Neuron (in vitro differentiated cells): ENCODE measurements at regions not wholly inside any gene's neighbourhood (a gene's known extent, or its start where the extent isn't known, plus 50 kb on each side); places are given as distances from the start of the nearest gene placed in this dataset.

Experiments used
- H2AFZ ChIP-seq: one replicate; pipeline ENCODE4 v1.6.1; 2013; ENCODE audit warnings: low read depth, mild to moderate bottlenecking, inconsistent platforms, low read length, moderate library complexity
- H3K27me3 ChIP-seq: one replicate; pipeline ENCODE4 v1.6.1; 2013; ENCODE audit warnings: low read length; ENCODE audit not compliant: insufficient read depth
- H3K36me3 ChIP-seq: one replicate; pipeline ENCODE4 v1.6.1; 2013; ENCODE audit warnings: low read length; ENCODE audit not compliant: insufficient read depth
- H3K4me1 ChIP-seq: one replicate; pipeline ENCODE4 v1.6.1; 2013; ENCODE audit warnings: low read length; ENCODE audit not compliant: insufficient read depth
- H3K4me3 ChIP-seq: 2 replicates; pipeline ENCODE4 v1.5.1; 2013; ENCODE audit warnings: mild to moderate bottlenecking, low read length, moderate library complexity
- H3K9me3 ChIP-seq: one replicate; pipeline ENCODE4 v1.6.1; 2013; ENCODE audit warnings: low read length

DNA sequence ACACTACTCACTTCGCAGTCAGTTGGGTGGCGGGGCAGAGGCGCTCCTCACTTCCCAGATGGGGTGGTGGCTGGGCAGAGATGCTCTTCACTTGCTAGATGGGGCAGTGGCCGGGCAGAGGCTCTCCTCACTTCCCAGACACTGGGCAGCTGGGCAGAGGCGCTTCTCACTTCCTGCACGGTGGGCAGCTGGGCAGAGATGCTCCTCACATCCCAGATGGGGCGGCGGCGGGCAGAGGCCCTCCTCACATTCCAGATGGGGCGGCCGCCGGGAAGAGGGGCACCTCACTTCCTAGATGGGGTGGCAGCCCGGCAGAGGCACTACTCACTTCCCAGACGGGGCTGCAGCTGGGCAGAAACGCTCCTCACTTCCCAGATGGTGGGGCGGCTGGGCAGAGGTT is 199.8 kb downstream of the RTL9 start:
- H3K9me3 ChIP-seq, result no peaks in the 10 kb centered on the region
- no peaks in the 10 kb centered on the region for H3K4me1 ChIP-seq
- no peak overlapping the region for H2AFZ ChIP-seq
- H3K36me3 ChIP-seq, result no peaks in the 10 kb centered on the region
- no peaks in the 10 kb centered on the region for H3K27me3 ChIP-seq
- no peak overlapping the region for H3K4me3 ChIP-seq

DNA sequence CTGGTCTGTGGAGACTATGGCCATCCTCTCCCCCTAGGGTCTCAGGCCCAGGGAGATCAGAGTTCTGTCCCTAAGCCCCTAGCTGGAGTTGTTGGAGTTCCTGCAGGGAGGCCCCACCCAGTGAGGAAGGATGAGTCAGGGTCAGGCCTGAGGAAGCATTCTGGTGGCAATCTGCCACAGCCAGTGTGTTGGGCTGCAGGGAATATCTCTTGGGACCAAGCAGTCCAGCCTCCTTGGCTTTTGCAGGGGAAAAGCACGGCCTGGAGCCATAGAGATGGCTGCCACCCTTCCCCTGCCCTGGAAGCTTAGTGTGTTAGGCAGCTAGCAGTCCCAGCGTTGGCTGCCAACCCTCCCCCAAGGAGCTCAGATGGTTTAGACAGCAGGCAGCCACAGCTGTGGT is 202.4 kb downstream of the RTL9 start:
- Histone ChIP-seq H3K9me3 (no peaks in the 10 kb centered on the region), H3K4me1 (no peaks in the 10 kb centered on the region), H3K27me3 (no peaks in the 10 kb centered on the region)

DNA sequence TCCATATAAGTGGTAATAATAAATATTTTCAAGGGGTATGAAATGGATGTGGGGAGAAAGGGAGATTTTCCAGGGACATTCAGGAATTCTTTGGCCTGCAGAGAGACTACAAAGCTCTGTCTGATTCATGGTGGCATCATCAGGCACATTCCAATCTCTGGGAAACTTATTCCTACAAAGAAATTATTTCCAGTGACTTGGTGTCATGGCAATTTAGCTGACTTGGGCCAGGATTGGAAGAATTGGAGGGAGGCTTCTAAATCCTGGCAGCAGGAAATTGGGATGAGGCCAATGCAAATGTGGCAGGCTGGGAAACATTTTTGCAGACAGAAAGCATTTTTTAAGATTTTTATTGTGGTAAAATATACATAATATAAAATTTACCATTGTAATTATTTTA is 204.6 kb downstream of the RTL9 start:
- H3K27me3 ChIP-seq, result no peaks in the 10 kb centered on the region
- no peaks in the 10 kb centered on the region for H3K36me3 ChIP-seq
- no peak overlapping the region for H2AFZ ChIP-seq
- H3K4me1 ChIP-seq, result no peaks in the 10 kb centered on the region
- no peaks in the 10 kb centered on the region for H3K9me3 ChIP-seq
- H3K4me3 ChIP-seq, result no peak overlapping the region

More for the DNA sequence above, 202.4 kb downstream of the RTL9 start:
- Histone ChIP-seq H3K36me3 (no peaks in the 10 kb centered on the region), H2AFZ (no peak overlapping the region), H3K4me3 (no peak overlapping the region)

DNA sequence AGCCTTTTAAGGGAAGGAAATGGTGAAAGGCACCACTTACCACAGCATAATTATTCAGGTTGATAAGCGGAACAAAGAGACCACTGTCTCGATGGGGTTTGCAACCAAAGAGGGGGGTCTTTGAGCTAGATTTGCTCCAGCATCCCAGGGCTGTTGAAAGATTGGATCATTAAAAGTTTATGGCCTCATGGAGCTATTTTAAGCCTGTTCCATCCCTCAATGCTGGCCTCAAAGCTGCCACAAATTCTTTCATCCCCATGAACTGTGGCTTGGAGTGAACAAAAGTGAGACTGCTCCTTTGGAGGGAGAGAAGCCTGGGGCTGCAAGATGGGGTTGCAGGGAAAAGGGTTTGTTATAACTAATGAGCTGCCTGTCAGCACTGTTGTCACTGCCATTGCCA is 209.8 kb downstream of the RTL9 start:
- Histone ChIP-seq H3K4me3 (no peak overlapping the region), H3K36me3 (no peaks in the 10 kb centered on the region), H3K4me1 (no peaks in the 10 kb centered on the region), H2AFZ (no peak overlapping the region), H3K9me3 (no peaks in the 10 kb centered on the region), H3K27me3 (no peaks in the 10 kb centered on the region)

DNA sequence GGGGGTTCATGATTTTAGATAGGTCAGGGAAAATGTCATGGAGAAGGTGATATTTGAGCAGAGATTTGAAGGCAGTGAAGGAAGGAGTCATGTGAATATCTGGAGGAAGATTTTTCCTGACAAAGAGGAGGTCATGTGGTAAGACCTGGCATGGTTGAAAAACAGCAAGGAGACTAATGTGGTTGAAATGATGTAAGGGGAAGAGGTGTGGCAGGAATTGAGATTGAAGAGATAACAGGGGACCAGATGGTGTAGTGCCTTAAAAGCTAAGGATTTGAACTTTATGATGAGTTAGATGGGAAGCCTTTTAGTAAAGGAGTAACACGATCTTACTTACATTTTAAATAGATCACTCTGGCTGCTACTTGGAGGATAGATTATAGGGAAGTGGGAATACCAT is 210.9 kb downstream of the RTL9 start:
- no peaks in the 10 kb centered on the region for H3K9me3 ChIP-seq
- no peak overlapping the region for H2AFZ ChIP-seq
- H3K4me1 ChIP-seq, result no peaks in the 10 kb centered on the region
- no peaks in the 10 kb centered on the region for H3K27me3 ChIP-seq
- H3K4me3 ChIP-seq, result no peak overlapping the region
- H3K36me3 ChIP-seq, result no peaks in the 10 kb centered on the region

DNA sequence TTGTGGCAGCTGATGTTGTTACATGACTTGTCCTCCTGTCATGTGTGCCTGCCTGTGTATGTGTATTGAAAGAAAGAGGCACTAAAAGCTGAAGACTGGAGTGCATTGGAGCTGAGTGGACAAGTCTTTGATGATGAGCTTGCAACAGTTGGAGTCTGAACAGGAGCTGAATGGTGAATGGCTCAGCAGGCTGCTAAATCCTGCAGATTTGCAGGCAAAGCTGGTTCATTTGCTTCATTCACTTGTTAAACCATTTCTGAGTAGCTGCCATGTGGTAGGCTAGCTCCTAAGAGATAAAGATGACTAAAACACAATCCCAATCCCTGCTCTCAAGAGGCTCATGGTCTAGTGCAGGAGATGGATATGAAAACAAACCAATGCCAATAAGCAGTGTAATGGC is 217.3 kb downstream of the CHRDL1 start:
- Histone ChIP-seq H3K9me3 (no peaks in the 10 kb centered on the region), H3K4me1 (peaks cover 13% of the 10 kb centered on the region), H3K27me3 (peaks cover 6% of the 10 kb centered on the region), H2AFZ (no peak overlapping the region), H3K36me3 (no peaks in the 10 kb centered on the region), H3K4me3 (no peak overlapping the region)

DNA sequence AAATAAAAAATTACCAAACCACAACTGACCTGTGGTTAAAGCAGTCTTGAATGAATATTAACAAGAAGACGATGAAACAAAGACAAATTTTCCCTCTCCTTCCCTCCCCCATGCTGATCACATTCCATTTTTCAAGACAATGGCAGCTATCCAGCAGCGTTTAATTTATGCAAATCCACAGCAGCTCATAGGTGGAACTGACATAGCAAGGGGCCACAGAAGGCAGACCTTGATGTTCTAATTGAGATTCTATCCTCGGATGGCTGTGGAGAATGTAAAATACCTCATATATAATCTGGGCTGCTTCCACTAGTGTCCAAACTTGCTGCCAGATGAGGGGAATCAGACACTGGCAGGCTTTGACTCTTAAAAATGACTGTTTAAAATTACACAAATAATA is 211.5 kb downstream of the CHRDL1 start:
- Histone ChIP-seq H3K36me3 (no peaks in the 10 kb centered on the region), H2AFZ (no peak overlapping the region), H3K27me3 (peaks cover 4% of the 10 kb centered on the region), H3K4me1 (peaks cover 17% of the 10 kb centered on the region), H3K4me3 (no peak overlapping the region), H3K9me3 (no peaks in the 10 kb centered on the region)

DNA sequence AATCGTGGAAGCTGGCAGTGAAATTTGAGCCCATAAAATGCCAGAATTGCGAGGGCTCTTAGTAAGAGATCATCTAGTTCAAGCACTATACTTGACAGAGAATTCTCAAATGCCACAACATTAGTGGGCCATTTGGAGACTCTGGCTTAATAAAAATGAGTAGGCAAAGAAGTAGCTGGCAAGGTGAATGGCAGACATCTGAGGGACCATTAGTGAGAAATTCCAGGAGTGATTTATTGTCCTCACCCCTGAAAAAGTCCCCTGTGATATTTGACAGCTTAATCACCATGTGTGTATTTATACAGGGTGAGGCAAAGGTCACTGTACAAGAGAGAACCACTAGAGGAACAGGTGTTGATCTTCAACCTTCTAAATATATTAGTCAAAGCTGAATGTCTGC is 207.5 kb downstream of the CHRDL1 start:
- H3K27me3 ChIP-seq, result no peaks in the 10 kb centered on the region
- no peaks in the 10 kb centered on the region for H3K36me3 ChIP-seq

DNA sequence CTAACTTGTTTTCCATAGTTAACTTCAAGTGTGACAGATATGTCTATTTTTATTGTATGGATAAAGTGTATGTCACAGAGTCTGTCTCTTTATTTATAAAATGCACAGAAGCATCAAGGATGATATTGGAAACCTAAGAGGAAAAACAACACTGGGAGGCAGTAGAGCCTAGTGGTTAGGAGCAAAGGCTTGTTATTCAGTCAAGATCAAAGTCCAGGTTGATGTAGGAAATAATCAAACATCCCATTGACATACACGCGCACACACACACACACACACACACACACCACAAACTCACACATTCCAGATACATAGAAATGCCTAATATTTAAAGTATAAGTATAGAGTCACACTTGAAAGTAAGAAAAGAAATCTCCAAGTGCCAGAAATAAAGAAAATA is 206.8 kb downstream of the CHRDL1 start:
- Histone ChIP-seq H2AFZ (no peak overlapping the region), H3K9me3 (no peaks in the 10 kb centered on the region), H3K27me3 (no peaks in the 10 kb centered on the region), H3K36me3 (no peaks in the 10 kb centered on the region), H3K4me1 (peaks cover 12% of the 10 kb centered on the region), H3K4me3 (no peak overlapping the region)

More for the DNA sequence above, 207.5 kb downstream of the CHRDL1 start:
- H2AFZ ChIP-seq, result no peak overlapping the region
- no peak overlapping the region for H3K4me3 ChIP-seq
- H3K9me3 ChIP-seq, result no peaks in the 10 kb centered on the region
- peaks cover 14% of the 10 kb centered on the region for H3K4me1 ChIP-seq

DNA sequence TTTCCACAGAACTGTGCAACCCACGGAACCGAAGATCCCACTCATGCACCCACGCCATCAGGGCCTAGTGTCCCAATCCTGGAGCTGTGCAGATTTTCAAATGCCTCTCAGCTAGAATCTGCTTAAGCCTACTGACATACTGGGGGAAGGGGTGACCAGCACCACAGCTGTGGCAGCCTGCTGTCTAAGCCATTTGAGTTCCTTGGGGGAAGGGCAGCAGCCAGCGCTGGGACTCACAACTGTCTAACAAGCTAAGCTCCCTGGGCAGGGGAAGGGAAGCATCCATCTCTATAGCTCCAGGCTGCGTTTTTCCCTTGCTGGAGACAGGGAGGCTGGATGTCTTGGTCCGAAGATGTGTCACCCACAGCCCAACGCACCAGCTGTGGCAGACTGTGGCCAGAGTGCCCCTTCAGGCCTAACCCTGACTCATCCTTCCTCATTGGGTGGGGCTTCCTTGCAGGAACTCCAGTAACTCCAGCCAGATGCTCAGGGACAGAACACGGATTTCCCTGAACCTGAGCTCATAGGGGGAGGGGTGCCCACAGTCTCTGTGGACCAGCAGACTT is 194.8 kb downstream of the CHRDL1 start:
- Histone ChIP-seq H2AFZ (no peak overlapping the region), H3K4me3 (no peak overlapping the region)

DNA sequence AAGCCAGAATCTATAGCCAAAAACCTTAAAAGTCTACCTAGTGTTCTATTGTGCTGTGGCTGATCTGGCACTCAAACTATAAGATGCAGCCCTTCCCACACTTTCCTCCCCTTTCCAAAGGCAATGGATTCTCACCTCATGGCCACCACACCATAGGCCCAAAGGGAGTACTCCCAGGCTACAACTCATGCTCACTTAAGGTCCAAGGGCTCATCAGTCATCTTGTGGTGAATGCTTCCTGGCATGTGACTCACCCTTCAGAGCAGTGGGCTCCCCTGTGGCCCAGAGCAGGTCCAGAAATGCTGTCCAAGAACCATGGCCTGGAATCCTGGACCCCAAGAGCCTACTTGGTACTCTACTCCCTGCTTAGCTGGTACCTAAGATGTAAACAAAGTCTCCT is 181.0 kb downstream of the CHRDL1 start:
- no peak overlapping the region for H2AFZ ChIP-seq
- no peaks in the 10 kb centered on the region for H3K9me3 ChIP-seq
- no peaks in the 10 kb centered on the region for H3K27me3 ChIP-seq
- no peak overlapping the region for H3K4me3 ChIP-seq
- no peaks in the 10 kb centered on the region for H3K4me1 ChIP-seq
- no peaks in the 10 kb centered on the region for H3K36me3 ChIP-seq

More for the DNA sequence above, 194.8 kb downstream of the CHRDL1 start:
- Histone ChIP-seq H3K27me3 (no peaks in the 10 kb centered on the region), H3K9me3 (no peaks in the 10 kb centered on the region), H3K4me1 (no peaks in the 10 kb centered on the region), H3K36me3 (no peaks in the 10 kb centered on the region)
